HG02588 (cell line): ENCODE measurements at regions not wholly inside any gene's neighbourhood (a gene's known extent, or its start where the extent isn't known, plus 50 kb on each side); places are given as distances from the start of the nearest gene placed in this dataset.
"Not testable (repeated sequence)": the region's sequence is repeated elsewhere in the genome, so short reads cannot be mapped to it uniquely, and the experiment has no call there.

Experiments used
- ATAC-seq: cut with Tn5 transposase; IDR thresholded peaks from one replicate; pipeline ENCODE4 v1.9.1; 2021; ENCODE audit warnings: mild to moderate bottlenecking, moderate library complexity; ENCODE audit not compliant: unreplicated experiment

GRCh38 chr1:163959622-163960021 lies 599.4 kb upstream of the PBX1 start:
- ATAC-seq, result no peak

DNA sequence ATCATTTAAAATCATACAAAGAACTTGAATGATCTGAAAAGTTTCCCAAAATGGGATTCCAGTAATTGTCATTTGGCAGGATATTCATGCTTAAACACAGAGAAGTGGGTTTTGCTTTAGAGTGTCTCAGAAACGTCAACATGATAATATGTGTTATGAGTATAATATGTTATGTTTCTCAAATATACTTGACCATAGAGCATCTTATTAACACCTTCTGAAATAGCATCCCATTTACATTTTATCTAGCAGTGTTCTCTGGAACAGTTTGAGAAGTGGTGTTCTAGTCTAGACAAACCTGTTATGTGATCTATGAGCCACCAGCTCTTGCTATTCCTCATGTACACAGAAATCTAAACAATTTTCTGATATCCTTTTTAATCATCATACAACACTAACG lies 588.8 kb upstream of the PBX1 start:
- ATAC-seq, result no peak

DNA sequence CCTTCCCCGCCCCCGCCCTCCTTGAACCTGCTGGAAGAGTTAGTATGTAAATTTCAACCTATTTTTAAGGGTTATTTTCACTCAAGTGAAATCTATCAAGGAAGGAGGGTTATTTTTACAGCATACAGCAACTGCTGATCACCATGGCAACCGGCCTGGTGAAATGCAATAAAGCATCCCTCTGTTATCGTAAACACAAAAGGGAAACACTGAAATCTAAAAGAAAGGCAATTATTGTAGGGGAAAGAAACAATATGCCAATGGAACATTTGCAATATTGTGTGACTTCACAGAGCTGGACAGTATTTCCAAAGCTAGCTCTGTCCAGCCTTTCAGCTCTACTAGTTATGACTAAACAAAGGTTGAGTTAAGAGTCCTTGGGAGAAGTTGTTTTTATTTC lies 588.3 kb upstream of the PBX1 start:
- ATAC-seq, result no peak

DNA sequence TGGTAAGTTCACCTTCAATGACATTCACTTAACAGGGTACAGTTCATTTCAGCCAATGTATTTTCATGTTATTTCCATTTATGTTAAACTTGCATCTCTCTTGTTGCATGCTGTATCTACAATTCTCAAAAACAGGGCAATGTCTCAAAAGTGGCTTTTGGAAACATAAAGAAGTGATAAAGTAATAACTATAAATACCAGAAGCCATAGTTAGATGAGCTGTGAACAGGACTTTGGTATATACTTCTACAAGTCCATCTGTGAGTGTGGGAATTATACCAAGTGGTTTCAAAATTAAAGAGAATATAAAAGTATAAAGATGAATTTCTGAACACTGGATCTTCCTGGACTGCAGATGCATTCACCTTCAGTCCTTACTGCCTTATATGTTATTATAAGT lies 585.4 kb upstream of the PBX1 start:
- no peak for ATAC-seq

DNA sequence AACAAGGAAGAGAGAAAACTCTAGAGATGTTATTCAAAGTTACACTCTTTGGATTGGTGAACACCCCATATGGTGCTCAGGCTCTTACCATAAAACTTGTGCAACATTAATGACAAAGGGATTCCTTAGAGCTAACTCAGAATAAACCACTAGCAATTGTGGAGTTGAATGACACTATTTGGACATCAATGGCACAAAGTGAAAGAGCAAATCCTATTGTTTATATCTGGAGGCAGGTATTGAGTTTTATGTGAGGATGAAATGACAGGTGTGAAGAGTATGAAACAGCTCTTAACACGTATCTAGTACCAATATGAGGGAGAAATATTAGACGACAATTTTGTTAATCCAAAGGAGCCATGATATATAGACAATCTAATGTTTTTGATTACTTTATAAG lies 584.9 kb upstream of the PBX1 start:
- no peak for ATAC-seq

DNA sequence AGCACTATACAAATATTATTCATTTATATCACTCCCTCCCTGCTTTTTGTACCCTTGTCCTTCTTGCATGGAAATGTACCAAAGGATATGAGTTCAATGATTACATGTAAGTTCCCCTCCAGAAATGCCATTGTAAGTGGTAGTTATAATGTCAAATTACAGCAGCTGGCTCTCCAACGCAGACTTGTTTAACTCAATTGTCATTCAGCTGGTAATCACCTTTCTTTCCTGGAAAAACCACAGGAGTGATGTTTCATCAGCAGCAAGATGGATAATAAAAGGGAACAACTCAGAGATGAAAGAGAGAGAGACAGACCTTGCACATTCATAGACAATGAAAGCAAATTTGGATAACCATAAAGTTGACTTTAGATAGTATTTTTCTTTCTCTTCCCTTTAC lies 578.6 kb upstream of the PBX1 start:
- ATAC-seq, result no peak

DNA sequence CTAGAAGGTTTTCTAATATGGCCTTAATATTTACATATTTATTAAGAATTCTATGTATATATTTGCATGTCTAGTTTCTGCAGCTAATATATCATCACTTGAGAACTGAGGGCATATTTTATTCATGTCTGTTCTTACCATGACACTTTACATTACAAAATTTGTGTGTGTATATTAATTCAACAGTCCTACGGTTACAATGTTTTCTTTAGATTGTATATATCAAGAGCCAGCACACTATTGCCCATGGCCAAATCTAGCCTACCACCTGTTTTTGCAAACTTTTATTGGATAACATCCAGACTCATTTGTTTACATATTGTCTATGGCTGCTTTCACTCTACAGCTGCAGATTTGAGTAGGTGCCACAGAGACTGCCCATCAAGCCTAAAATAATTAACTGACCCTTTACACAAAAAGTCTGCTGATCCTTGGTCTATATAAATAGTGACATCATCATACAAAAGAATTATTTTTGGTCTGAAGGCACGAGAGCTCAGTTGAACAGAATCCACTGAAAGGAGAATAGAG lies 577.4 kb upstream of the PBX1 start:
- ATAC-seq, result no peak

GRCh38 chr1:163983097-163983496 lies 575.9 kb upstream of the PBX1 start:
- ATAC-seq, result no peak

- ATAC-seq, result no peak
These were observed 573.3 kb upstream of the PBX1 start for GRCh38 chr1:163985700-163986099.

GRCh38 chr1:163999131-163999530 lies 559.9 kb upstream of the PBX1 start:
- no peak for ATAC-seq

DNA sequence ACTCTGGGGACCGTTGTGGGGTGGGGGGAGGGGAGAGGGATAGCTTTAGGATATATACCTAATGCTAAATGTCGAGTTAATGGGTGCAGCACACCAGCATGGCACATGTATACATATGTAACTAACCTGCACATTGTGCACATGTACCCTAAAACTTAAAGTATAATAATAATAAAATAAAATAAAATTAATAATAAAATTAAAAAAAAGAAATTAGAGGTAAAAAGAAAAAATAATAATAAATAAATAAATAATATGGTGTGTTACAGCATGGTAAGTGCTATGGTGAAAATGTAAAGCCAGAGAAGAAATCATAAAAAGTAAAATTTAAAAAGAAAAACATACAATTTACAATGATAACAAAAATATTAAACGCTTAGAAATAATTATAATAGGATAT lies 552.8 kb upstream of the PBX1 start:
- not testable (repeated sequence) for ATAC-seq

DNA sequence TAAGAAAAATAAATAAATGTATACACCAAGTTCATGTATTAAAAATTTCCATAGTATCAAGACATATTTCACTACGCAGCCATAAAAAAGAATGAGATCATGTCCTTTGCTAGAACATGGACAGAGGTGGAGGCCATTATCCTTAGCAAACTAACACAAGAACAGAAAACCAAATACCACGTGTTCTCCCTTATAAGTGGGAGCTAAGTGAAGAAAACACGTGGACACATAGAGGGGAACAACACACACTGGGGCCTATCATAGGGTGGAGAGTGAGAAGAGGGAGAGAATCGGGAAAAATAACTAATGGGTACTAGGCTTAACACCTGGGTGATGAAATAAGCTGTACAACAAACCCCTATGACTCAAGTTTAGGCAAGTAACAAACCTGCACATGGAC lies 552.4 kb upstream of the PBX1 start:
- no peak for ATAC-seq

DNA sequence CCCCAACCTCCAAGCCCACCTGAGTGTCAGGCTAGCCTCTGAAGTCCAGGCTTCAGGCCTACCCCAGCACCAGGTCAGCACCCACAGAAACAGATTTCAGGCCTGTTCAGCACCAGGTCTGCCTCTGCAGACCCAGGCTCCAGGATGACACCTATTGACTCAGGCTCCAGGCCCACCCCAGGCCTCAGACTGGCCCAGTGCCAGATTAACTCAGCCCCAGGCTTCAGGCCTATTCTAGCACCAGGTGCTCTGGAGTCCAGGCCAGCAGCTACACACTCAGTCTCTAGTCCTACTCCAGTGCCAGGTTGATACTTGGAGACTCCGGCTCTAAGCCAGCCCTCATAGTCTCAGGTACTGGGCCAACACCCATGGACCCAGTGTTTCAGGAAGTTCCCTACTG lies 541.7 kb upstream of the PBX1 start:
- ATAC-seq, result no peak

DNA sequence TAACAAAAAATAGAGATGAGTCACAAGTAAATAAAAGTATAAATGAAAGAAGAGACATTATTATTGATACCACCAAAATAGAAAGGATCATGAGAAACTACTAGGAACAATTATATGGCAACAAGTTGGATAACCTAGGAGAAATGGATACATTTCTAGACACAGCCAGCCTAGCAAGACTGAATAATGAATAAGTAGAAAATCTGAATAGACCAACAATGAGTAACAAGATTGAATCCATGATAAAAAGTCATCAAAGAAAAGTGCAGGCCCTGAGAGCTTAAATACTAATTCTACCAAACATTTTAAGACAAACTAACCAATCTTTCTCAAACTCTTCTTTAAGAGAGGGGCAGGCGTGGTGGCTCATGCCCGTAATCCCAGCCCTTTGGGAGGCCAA lies 538.6 kb upstream of the PBX1 start:
- no peak for ATAC-seq

DNA sequence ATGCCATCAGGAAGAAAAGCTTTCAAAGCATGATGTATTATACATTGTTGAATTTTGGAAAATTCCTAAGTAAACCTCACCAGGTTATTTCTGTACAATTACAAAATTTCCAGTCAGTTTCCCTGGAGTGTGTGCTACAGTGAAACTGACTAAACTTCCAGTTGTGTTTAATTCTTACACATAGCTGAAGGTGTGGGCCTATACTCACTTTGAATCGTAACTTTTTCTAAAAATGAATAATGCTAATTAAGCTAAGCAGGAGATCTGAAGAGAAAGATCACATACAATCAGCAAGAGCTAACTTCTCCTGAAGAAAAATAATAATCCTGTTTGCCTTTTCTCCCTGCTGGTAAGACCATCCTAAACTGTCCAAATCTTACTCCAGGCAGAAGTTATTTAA lies 537.2 kb upstream of the PBX1 start:
- no peak for ATAC-seq

DNA sequence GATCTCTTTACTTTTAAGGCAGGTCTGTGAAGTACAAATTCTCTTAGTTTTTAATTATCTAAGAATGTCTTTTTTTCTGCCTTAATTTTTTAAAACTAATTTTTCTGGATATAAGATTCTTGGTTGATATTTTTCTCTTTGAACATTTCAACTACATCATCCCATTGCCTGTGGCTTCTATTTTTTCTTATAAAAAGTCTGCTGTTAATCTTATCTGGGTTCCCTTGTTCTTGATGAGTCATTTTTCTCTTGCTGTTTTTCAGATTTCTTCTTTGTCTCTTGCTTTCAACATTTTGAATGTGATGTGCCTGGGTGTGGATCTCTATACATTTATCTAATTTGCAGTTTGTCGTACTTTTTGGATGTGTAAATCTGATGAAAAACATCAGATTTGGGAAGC lies 525.2 kb upstream of the PBX1 start:
- no peak for ATAC-seq

DNA sequence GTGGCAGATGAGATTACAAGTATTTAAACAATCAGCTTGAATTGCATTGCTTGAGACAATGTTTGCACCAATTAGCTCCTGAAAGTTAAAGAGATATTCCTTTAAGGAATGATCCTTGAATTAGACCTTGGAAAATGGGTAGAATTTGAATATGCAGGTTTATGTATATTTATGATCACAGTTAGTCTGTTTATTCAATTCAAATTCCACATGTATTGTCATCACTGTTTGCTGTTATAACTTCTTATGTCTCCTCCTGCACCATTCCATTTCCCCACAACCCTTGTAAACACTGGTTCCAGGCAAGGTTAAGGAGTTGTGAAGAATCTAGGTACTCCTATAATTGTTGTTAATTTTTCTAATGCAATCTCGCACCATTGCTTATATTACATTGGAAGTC lies 518.2 kb upstream of the PBX1 start:
- ATAC-seq, result no peak

DNA sequence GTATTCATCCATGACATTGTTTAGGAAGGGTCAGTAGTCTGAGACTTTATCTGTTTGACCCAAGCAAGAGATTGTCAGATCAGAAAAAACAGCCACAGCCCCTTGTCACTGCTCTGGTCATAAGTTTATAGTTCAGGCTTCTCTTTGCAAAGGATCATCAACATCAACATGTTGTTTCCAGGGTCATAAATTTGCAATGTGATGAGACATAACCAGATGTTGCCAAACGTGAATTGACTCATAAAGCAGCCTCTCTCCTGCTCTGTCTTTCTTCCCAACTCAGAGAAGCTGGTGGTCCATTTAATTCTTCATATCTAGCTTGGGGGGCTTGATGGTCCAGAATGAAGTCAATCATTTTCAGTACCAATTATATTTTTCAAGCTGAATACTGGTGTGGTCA lies 507.2 kb upstream of the PBX1 start:
- ATAC-seq, result no peak

GRCh38 chr1:164054331-164054730 lies 504.7 kb upstream of the PBX1 start:
- ATAC-seq, result no peak

DNA sequence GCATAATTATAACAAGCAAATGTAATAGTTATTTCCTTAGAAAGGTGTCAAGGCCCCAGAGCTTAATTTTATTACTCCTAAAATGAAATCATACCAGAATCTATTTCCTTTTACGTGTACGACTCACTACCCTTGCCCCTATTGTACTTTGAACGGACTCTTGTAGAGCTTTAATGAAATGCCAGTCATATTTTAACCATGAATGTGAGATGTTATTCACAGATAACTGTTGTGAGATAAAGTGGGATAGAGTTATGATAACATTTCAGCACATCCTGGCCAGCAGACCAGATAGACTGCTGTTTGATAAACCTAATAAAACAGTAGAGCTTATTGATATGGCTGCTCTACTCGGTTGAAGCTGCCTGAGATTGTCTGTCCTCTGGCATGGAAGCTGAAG lies 500.8 kb upstream of the PBX1 start:
- no peak for ATAC-seq

DNA sequence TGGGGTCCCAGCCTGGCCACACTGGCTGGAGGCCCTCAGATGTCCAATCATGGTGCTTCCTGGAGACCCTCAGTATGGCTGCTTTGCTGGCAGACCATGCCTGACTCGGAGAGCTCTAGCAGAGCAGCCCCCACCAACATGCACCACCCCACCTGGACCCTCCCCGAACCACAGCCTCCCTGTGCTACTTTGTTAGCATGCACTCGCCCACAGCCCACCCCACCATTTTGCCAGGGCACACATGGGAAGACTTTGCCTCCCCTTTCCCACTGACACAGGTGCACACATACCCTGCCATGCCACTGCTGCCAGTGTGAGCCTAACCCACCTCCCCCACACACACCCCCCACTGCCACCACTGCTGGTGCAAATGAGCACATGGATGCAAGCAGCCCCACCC lies 497.5 kb upstream of the PBX1 start:
- no peak for ATAC-seq

- no peak for ATAC-seq
These were observed 494.5 kb upstream of the PBX1 start for GRCh38 chr1:164064501-164064900.

DNA sequence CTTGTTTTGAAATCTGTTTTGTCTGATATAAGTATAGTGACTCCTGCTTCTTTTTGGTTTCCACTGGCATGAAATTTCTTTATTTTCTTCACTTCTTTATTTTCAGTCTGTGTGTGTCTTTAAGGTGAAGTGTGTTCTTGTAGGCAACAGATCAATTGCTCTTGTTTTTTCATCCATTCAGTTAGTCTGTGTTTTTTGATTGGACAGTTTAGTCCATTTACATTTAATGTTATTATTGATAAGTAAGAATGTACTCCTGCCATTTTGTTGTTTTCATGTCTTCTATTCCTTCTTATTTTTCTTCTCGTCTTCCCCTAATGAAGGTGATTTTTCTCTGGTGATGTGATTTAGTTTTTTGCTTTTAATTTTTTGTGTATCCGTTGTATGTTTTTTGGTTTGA lies 487.7 kb upstream of the PBX1 start:
- no peak for ATAC-seq

- ATAC-seq, result no peak
These were observed 472.2 kb upstream of the PBX1 start for GRCh38 chr1:164086832-164087231.
